ENCODE measurements at regions not wholly inside any gene's neighbourhood (a gene's known extent, or its start where the extent isn't known, plus 50 kb on each side); places are given as distances from the start of the nearest gene placed in this dataset.

DNA sequence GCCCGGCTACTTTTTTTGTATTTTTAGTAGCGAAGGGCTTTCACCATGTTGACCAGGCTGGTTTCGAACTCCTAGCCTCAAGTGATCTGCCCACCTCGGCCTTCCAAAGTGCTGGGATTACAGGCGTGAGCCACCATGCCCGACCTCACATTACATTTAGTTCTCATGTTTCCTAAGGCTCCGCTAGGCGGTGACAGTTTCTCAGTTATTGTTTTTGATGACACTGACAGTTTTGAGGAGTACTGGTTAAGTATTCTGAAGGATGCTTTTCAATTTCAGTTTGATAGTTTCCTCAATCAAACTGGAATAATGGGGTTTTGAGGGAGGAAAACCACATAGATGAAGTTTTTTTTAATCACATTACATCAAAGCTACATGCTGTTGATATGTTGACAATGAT lies 1028.5 kb downstream of the CDH8 start:
- Histone ChIP-seq H3K36me3 (ENCODE audit: control insufficient read depth, insufficient read depth, low read length) (no peaks in the 10 kb centered on the region), H3K9ac (ENCODE audit: insufficient read depth in 1 of 2, low read depth in 2 of 2, low read length in 2 of 2) (no peak overlapping the region), H3K27ac (ENCODE audit: extremely low read depth, low read depth, low read length) (no peak overlapping the region), H3K4me3 (no peak overlapping the region), H4K20me1 (replicated peaks; ENCODE audit: control insufficient read depth, insufficient read depth, low read length) (no peaks in the 10 kb centered on the region), H3K4me1 (replicated peaks in 1 of 2; ENCODE audit: control insufficient read depth in 2 of 2, insufficient read depth in 2 of 2, low read length in 2 of 2) (no peaks in the 10 kb centered on the region), H3K9me1 (ENCODE audit: control insufficient read depth, insufficient read depth, low read length) (no peaks in the 10 kb centered on the region), H3K27me3 (ENCODE audit: control insufficient read depth in 2 of 2, insufficient read depth in 2 of 2, low read length in 2 of 2) (no peaks in the 10 kb centered on the region), H3K9me3 (replicated peaks; ENCODE audit: control insufficient read depth, insufficient read depth, low read depth, low read length) (no peaks in the 10 kb centered on the region), H2AFZ (ENCODE audit: low read depth, low read length) (no peak overlapping the region), H3K79me2 (ENCODE audit: control insufficient read depth, insufficient read depth, low read length) (no peaks in the 10 kb centered on the region), H3K4me2 (ENCODE audit: insufficient read depth, low read length) (no peak overlapping the region)
- BruUV-seq (replicated peaks) = no TSS peak
- 0 out of 2 replicates have a peak, but pooled peaks have one; percentile 4 for TF ChIP-seq MAFF (IDR thresholded peaks at IDR 0.05; ENCODE audit: low read length)
- no peak for TF ChIP-seq PCBP2 (IDR thresholded peaks at IDR 0.05; ENCODE audit: low read depth, low read length, poor library complexity, severe bottlenecking)
- intact Hi-C loops (cut with micrococcal nuclease) = no loop called here
- DNase-seq (ENCODE audit: extremely low read depth in 1 of 4, low spot score in 3 of 4) (no peak), FAIRE-seq (no peak), ATAC-seq (no peak)
- WGBS (ENCODE audit: insufficient coverage, low coverage, missing lambda C conversion rate) = 3% methylated on average over 8 of the region's 8 CpGs
- ChIA-PET CTCF (ENCODE audit: low intra/inter-chr PET ratio) (no interaction called here), POLR2A (no interaction called here)
- in situ Hi-C loops (cut with MboI) = no loop called here

DNA sequence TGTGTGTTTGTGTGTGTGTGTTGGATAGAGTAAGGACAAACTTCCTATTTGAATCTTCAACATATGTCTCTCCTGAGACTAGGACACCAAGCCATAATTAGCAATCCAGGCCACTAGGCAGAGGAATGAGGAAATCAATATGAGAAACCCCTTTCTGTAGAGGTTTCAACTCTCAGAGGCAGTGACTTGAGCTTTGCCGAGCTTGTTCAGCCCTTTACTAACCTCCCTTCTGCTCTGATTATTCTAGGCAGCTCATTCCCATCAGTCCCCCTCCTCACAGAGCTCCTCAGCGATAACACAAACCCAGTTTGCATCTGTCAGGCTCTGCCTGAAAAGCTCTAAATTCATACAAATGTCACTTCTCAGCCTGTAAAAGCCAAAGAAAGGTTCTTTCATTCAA lies 1030.3 kb downstream of the CDH8 start:
- no peak overlapping the region for H2AFZ ChIP-seq (ENCODE audit: low read depth, low read length)
- no peak overlapping the region for H3K4me3 ChIP-seq
- no peak overlapping the region for H3K27ac ChIP-seq (ENCODE audit: extremely low read depth, low read depth, low read length)
- WGBS (ENCODE audit: insufficient coverage, low coverage, missing lambda C conversion rate) = 0% methylated on average over 2 of the region's 2 CpGs
- ATAC-seq = no peak
- H3K4me2 ChIP-seq (ENCODE audit: insufficient read depth, low read length) = no peak overlapping the region
- DNase-seq (ENCODE audit: extremely low read depth in 1 of 4, low spot score in 3 of 4) = no peak
- in situ Hi-C loops (cut with MboI) (no loop called here), intact Hi-C loops (cut with micrococcal nuclease) (no loop called here)
- TF ChIP-seq ZBTB8A (IDR thresholded peaks at IDR 0.05; ENCODE audit: partially characterized antibody) (no peak), BRCA1 (IDR thresholded peaks at IDR 0.05) (no peak), BRCA1 (CRISPR knock-in tag; IDR thresholded peaks at IDR 0.05) (no peak), BCOR (IDR thresholded peaks at IDR 0.05) (no peak), RBM34 (IDR thresholded peaks at IDR 0.05; ENCODE audit: borderline replicate concordance, insufficient read depth, low read length) (no peak)
- TF ChIP-seq, protein P1, sequence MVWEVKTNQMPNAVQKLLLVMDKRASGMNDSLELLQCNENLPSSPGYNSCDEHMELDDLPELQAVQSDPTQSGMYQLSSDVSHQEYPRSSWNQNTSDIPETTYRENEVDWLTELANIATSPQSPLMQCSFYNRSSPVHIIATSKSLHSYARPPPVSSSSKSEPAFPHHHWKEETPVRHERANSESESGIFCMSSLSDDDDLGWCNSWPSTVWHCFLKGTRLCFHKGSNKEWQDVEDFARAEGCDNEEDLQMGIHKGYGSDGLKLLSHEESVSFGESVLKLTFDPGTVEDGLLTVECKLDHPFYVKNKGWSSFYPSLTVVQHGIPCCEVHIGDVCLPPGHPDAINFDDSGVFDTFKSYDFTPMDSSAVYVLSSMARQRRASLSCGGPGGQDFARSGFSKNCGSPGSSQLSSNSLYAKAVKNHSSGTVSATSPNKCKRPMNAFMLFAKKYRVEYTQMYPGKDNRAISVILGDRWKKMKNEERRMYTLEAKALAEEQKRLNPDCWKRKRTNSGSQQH (CRISPR knock-in tag; IDR thresholded peaks at IDR 0.05) = no peak
- TF ChIP-seq, protein P2, sequence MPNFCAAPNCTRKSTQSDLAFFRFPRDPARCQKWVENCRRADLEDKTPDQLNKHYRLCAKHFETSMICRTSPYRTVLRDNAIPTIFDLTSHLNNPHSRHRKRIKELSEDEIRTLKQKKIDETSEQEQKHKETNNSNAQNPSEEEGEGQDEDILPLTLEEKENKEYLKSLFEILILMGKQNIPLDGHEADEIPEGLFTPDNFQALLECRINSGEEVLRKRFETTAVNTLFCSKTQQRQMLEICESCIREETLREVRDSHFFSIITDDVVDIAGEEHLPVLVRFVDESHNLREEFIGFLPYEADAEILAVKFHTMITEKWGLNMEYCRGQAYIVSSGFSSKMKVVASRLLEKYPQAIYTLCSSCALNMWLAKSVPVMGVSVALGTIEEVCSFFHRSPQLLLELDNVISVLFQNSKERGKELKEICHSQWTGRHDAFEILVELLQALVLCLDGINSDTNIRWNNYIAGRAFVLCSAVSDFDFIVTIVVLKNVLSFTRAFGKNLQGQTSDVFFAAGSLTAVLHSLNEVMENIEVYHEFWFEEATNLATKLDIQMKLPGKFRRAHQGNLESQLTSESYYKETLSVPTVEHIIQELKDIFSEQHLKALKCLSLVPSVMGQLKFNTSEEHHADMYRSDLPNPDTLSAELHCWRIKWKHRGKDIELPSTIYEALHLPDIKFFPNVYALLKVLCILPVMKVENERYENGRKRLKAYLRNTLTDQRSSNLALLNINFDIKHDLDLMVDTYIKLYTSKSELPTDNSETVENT (CRISPR knock-in tag; IDR thresholded peaks at IDR 0.05) = no peak
- H3K9me1 ChIP-seq (ENCODE audit: control insufficient read depth, insufficient read depth, low read length) = no peaks in the 10 kb centered on the region
- H3K9me3 ChIP-seq (replicated peaks; ENCODE audit: control insufficient read depth, insufficient read depth, low read depth, low read length) = no peaks in the 10 kb centered on the region; the same call in 1 of the 2 replicates
- H3K27me3 ChIP-seq (ENCODE audit: control insufficient read depth in 2 of 2, insufficient read depth in 2 of 2, low read length in 2 of 2) = no peaks in the 10 kb centered on the region
- BruUV-seq (replicated peaks) = no TSS peak
- H3K4me1 ChIP-seq (replicated peaks in 1 of 2; ENCODE audit: control insufficient read depth in 2 of 2, insufficient read depth in 2 of 2, low read length in 2 of 2) = no peaks in the 10 kb centered on the region
- H3K36me3 ChIP-seq (ENCODE audit: control insufficient read depth, insufficient read depth, low read length) = no peaks in the 10 kb centered on the region
- FAIRE-seq = no peak
- H3K79me2 ChIP-seq (ENCODE audit: control insufficient read depth, insufficient read depth, low read length) = no peaks in the 10 kb centered on the region
- no peak overlapping the region for H3K9ac ChIP-seq (ENCODE audit: insufficient read depth in 1 of 2, low read depth in 2 of 2, low read length in 2 of 2)
- CTCF ChIA-PET (ENCODE audit: low intra/inter-chr PET ratio) = no interaction called here
- no peaks in the 10 kb centered on the region for H4K20me1 ChIP-seq (replicated peaks; ENCODE audit: control insufficient read depth, insufficient read depth, low read length)
- POLR2A ChIA-PET = no interaction called here
